SK-N-SH treated with all-trans-retinoic acid at 6 μM for 48 hours (cell line): ENCODE measurements at regions not wholly inside any gene's neighbourhood (a gene's known extent, or its start where the extent isn't known, plus 50 kb on each side); places are given as distances from the start of the nearest gene placed in this dataset.

Source experiments
- ATAC-seq: fragments of 200-7000 bp; cut with Tn5 transposase; 3 replicates; pipeline ENCODE4 v1.9.1; 2020; ENCODE audit warnings: mild to moderate bottlenecking, moderate library complexity
- ARNTL ChIP-seq: fragments of 450-650 bp; formaldehyde crosslinking; IDR thresholded peaks from 2 replicates; pipeline ENCODE4 v1.5.0; 2020; ENCODE audit warnings: low read depth, mild to moderate bottlenecking, moderate library complexity, borderline replicate concordance
- BACH2 ChIP-seq: fragments of 250-450 bp; sonication (Bioruptor Pico); IDR thresholded peaks from 2 replicates; pipeline ENCODE4 v1.9.0; 2021; ENCODE audit warnings: mild to moderate bottlenecking, borderline replicate concordance
- CREB5 ChIP-seq: fragments of 250-450 bp; sonication (Bioruptor Pico); IDR thresholded peaks from 2 replicates; pipeline ENCODE4 v1.5.1; 2020; ENCODE audit warnings: low read depth, mild to moderate bottlenecking, moderate library complexity
- CSDC2 ChIP-seq: fragments of 250-450 bp; sonication (Bioruptor Pico); IDR thresholded peaks from 2 replicates; pipeline ENCODE4 v1.5.0; 2020; ENCODE audit warnings: mild to moderate bottlenecking, moderate library complexity
- CSRNP3 ChIP-seq: fragments of 250-450 bp; sonication (Bioruptor Pico); IDR thresholded peaks from 2 replicates; pipeline ENCODE4 v1.5.1; 2021; ENCODE audit warnings: mild to moderate bottlenecking, moderate library complexity
- ESRRG ChIP-seq: fragments of 250-450 bp; sonication (Bioruptor Pico); IDR thresholded peaks from 2 replicates; pipeline ENCODE4 v1.6.1; 2021; ENCODE audit warnings: mild to moderate bottlenecking
- GLIS3 ChIP-seq: fragments of 250-450 bp; sonication (Bioruptor Pico); IDR thresholded peaks from 2 replicates; pipeline ENCODE4 v1.5.0; 2020; ENCODE audit warnings: mild to moderate bottlenecking, moderate library complexity
- ISL1 ChIP-seq: fragments of 250-450 bp; sonication (Bioruptor Pico); IDR thresholded peaks from 2 replicates; pipeline ENCODE4 v2.1.2; 2022; ENCODE audit warnings: mild to moderate bottlenecking, moderate library complexity
- OSR1 ChIP-seq: fragments of 250-450 bp; sonication (Bioruptor Pico); IDR thresholded peaks from 2 replicates; pipeline ENCODE4 v1.8.0; 2022; ENCODE audit warnings: moderate library complexity, mild to moderate bottlenecking, inconsistent platforms
- PATZ1 ChIP-seq: fragments of 250-450 bp; sonication (Bioruptor Pico); IDR thresholded peaks from 2 replicates; pipeline ENCODE4 v1.8.0; 2020; ENCODE audit warnings: mild to moderate bottlenecking, moderate library complexity, borderline replicate concordance
- POU6F1 ChIP-seq: fragments of 250-450 bp; sonication (Bioruptor Pico); IDR thresholded peaks from 2 replicates; pipeline ENCODE4 v1.8.0; 2021; ENCODE audit warnings: low read depth, mild to moderate bottlenecking, moderate library complexity, borderline replicate concordance
- PPARA ChIP-seq: fragments of 250-450 bp; sonication (Bioruptor Pico); IDR thresholded peaks from 2 replicates; pipeline ENCODE4 v1.5.0; 2020; ENCODE audit warnings: mild to moderate bottlenecking, borderline replicate concordance
- RARB ChIP-seq: fragments of 250-450 bp; sonication (Bioruptor Pico); IDR thresholded peaks from 2 replicates; pipeline ENCODE4 v1.8.0; 2021; ENCODE audit warnings: mild to moderate bottlenecking, moderate library complexity
- TCF4 ChIP-seq: fragments of 250-450 bp; sonication (Bioruptor Pico); IDR thresholded peaks from 2 replicates; pipeline ENCODE4 v1.8.0; 2021; ENCODE audit warnings: mild to moderate bottlenecking, moderate library complexity, borderline replicate concordance
- TOX ChIP-seq: fragments of 250-450 bp; sonication (Bioruptor Pico); IDR thresholded peaks from 2 replicates; pipeline ENCODE4 v1.8.0; 2021; ENCODE audit warnings: mild to moderate bottlenecking, moderate library complexity, borderline replicate concordance
- TSHZ2 ChIP-seq: fragments of 250-450 bp; sonication (Bioruptor Pico); IDR thresholded peaks from 2 replicates; pipeline ENCODE4 v1.5.0; 2020; ENCODE audit warnings: mild to moderate bottlenecking, moderate library complexity
- ZC3H10 ChIP-seq: fragments of 250-450 bp; sonication (Bioruptor Pico); IDR thresholded peaks from 2 replicates; pipeline ENCODE4 v1.5.1; 2021; ENCODE audit warnings: mild to moderate bottlenecking, moderate library complexity
- ZFP3 ChIP-seq: fragments of 250-450 bp; sonication (Bioruptor Pico); IDR thresholded peaks from 2 replicates; pipeline ENCODE4 v1.5.0; 2020; ENCODE audit warnings: mild to moderate bottlenecking, moderate library complexity
- ZFP30 ChIP-seq: fragments of 450-650 bp; formaldehyde crosslinking; IDR thresholded peaks from 2 replicates; pipeline ENCODE4 v1.5.0; 2022; ENCODE audit warnings: mild to moderate bottlenecking, moderate library complexity
- ZNF565 ChIP-seq: fragments of 450-650 bp; formaldehyde crosslinking; conservative IDR thresholded peaks from 2 replicates; pipeline ENCODE4 v1.5.0; 2020; ENCODE audit warnings: low read depth, mild to moderate bottlenecking, moderate library complexity
- ZNF70 ChIP-seq: fragments of 450-650 bp; formaldehyde crosslinking; IDR thresholded peaks from 2 replicates; pipeline ENCODE4 v1.5.0; 2020; ENCODE audit warnings: mild to moderate bottlenecking, moderate library complexity
- ZNF8 ChIP-seq: fragments of 450-650 bp; formaldehyde crosslinking; IDR thresholded peaks from 2 replicates; pipeline ENCODE4 v1.5.0; 2020; ENCODE audit warnings: mild to moderate bottlenecking, moderate library complexity

GRCh38 chrX:35392232-35392631 lies 405.9 kb upstream of the MAGEB16 start:
- no peak for ATAC-seq

GRCh38 chrX:35406386-35406785 lies 391.8 kb upstream of the MAGEB16 start:
- ATAC-seq = no peak
- TF ChIP-seq POU6F1 (CRISPR knock-in tag) (no peak), GLIS3 (no peak), BACH2 (CRISPR knock-in tag) (no peak), ESRRG (CRISPR knock-in tag) (no peak), ISL1 (no peak), ZFP3 (CRISPR knock-in tag) (no peak), PATZ1 (CRISPR knock-in tag) (no peak), OSR1 (CRISPR knock-in tag) (no peak), TOX (no peak), TSHZ2 (CRISPR knock-in tag) (no peak), ARNTL (no peak), PPARA (no peak), RARB (no peak)

More at GRCh38 chrX:35392232-35392631, 405.9 kb upstream of the MAGEB16 start:
- no peak for TF ChIP-seq PATZ1 (CRISPR knock-in tag)
- TF ChIP-seq ZFP30 (CRISPR knock-in tag) = no peak
- no peak for TF ChIP-seq ZFP3 (CRISPR knock-in tag)
- TF ChIP-seq ZNF70 (CRISPR knock-in tag) = no peak
- no peak for TF ChIP-seq ESRRG (CRISPR knock-in tag)
- no peak for TF ChIP-seq BACH2 (CRISPR knock-in tag)
- TF ChIP-seq CSDC2 (CRISPR knock-in tag) = no peak
- TF ChIP-seq TCF4 = no peak
- no peak for TF ChIP-seq ZNF565 (CRISPR knock-in tag)
- no peak for TF ChIP-seq ARNTL
- no peak for TF ChIP-seq TOX
- no peak for TF ChIP-seq ZC3H10
- TF ChIP-seq GLIS3 = no peak
- no peak for TF ChIP-seq ZNF8 (CRISPR knock-in tag)
- TF ChIP-seq ISL1 = no peak
- TF ChIP-seq POU6F1 (CRISPR knock-in tag) = no peak
- TF ChIP-seq CREB5 = no peak
- TF ChIP-seq CSRNP3 (CRISPR knock-in tag) = no peak
